MCF 10A (cell line): ENCODE measurements at regions not wholly inside any gene's neighbourhood (a gene's known extent, or its start where the extent isn't known, plus 50 kb on each side); places are given as distances from the start of the nearest gene placed in this dataset.
"Not testable (repeated sequence)": the region's sequence is repeated elsewhere in the genome, so short reads cannot be mapped to it uniquely, and the experiment has no call there.

Experiments used
- BruUV-seq: library from RNA; stranded (reverse); fragments of 400-500 nt; replicated peaks from 2 replicates; lab custom pipeline; 2021; lab: Mats Ljungman, UMichigan
- CTCF ChIA-PET: fragments of 300-600 bp; sonication (Branson Sonifier 250); formaldehyde crosslinking; extraction: SDS; loops from one replicate; lab custom pipeline; 2021; ENCODE audit warnings: antibody characterized with exemption, inconsistent platforms; lab: Yijun Ruan, JAX
- POLR2A ChIA-PET: fragments of 300-600, 350-650 bp; sonication (Branson Sonifier 250); formaldehyde crosslinking; extraction: SDS; loops from one replicate; lab custom pipeline; 2020; ENCODE audit warnings: antibody characterized with exemption, inconsistent platforms; lab: Yijun Ruan, JAX
- DNase-seq: peaks from one replicate; pipeline ENCODE4 v3.0.0-alpha.2; 2018; ENCODE audit not compliant: unreplicated experiment
- H3K27ac Mint-ChIP-seq: one replicate; pipeline ENCODE4 v1.8.0; 2022; ENCODE audit warnings: mild to moderate bottlenecking, low read depth, mixed read lengths; ENCODE audit not compliant: unreplicated experiment
- H3K27me3 Mint-ChIP-seq: one replicate; pipeline ENCODE4 v1.8.0; 2022; ENCODE audit warnings: mixed read lengths; ENCODE audit not compliant: insufficient read depth, unreplicated experiment
- H3K36me3 Mint-ChIP-seq: one replicate; pipeline ENCODE4 v1.8.0; 2022; ENCODE audit warnings: mild to moderate bottlenecking, moderate library complexity, mixed read lengths; ENCODE audit not compliant: insufficient read depth, unreplicated experiment
- H3K4me1 Mint-ChIP-seq: one replicate; pipeline ENCODE4 v1.8.0; 2022; ENCODE audit warnings: mixed read lengths; ENCODE audit not compliant: insufficient read depth, unreplicated experiment
- H3K4me3 Mint-ChIP-seq: one replicate; pipeline ENCODE4 v1.8.0; 2022; ENCODE audit warnings: mild to moderate bottlenecking, moderate library complexity, mixed read lengths; ENCODE audit not compliant: unreplicated experiment
- H3K9me3 Mint-ChIP-seq: one replicate; pipeline ENCODE4 v1.8.0; 2022; ENCODE audit warnings: mixed read lengths; ENCODE audit not compliant: unreplicated experiment
- intact Hi-C: fragments of 100-400 bp; cut with micrococcal nuclease; formaldehyde crosslinking; loops from 2 replicates; pipeline ENCODE4 v1.14.1; 2022

GRCh38 chr1:149243572-149243971 is 140.2 kb upstream of the NBPF9 start:
- H3K9me3 Mint-ChIP-seq, CTCF ChIA-PET, H3K27me3 Mint-ChIP-seq, H3K36me3 Mint-ChIP-seq, BruUV-seq, DNase-seq, H3K4me3 Mint-ChIP-seq, H3K27ac Mint-ChIP-seq, POLR2A ChIA-PET, intact Hi-C loops, H3K4me1 Mint-ChIP-seq: not testable (repeated sequence)

GRCh38 chr1:149244621-149245020 is 141.3 kb upstream of the NBPF9 start:
- DNase-seq, H3K27ac Mint-ChIP-seq, BruUV-seq, H3K9me3 Mint-ChIP-seq, POLR2A ChIA-PET, intact Hi-C loops, H3K27me3 Mint-ChIP-seq, H3K4me1 Mint-ChIP-seq, CTCF ChIA-PET, H3K36me3 Mint-ChIP-seq, H3K4me3 Mint-ChIP-seq: not testable (repeated sequence)

- H3K4me3 Mint-ChIP-seq, H3K27me3 Mint-ChIP-seq, DNase-seq, H3K27ac Mint-ChIP-seq, H3K4me1 Mint-ChIP-seq, H3K9me3 Mint-ChIP-seq, H3K36me3 Mint-ChIP-seq, POLR2A ChIA-PET, BruUV-seq, intact Hi-C loops, CTCF ChIA-PET: not testable (repeated sequence)
Observed at GRCh38 chr1:149246212-149246611, 142.9 kb upstream of the NBPF9 start.

GRCh38 chr1:149248610-149249009 is 145.3 kb upstream of the NBPF9 start:
- BruUV-seq, DNase-seq, H3K27ac Mint-ChIP-seq, H3K4me1 Mint-ChIP-seq, H3K27me3 Mint-ChIP-seq, intact Hi-C loops, H3K4me3 Mint-ChIP-seq, H3K9me3 Mint-ChIP-seq, POLR2A ChIA-PET, CTCF ChIA-PET, H3K36me3 Mint-ChIP-seq: not testable (repeated sequence)

DNA sequence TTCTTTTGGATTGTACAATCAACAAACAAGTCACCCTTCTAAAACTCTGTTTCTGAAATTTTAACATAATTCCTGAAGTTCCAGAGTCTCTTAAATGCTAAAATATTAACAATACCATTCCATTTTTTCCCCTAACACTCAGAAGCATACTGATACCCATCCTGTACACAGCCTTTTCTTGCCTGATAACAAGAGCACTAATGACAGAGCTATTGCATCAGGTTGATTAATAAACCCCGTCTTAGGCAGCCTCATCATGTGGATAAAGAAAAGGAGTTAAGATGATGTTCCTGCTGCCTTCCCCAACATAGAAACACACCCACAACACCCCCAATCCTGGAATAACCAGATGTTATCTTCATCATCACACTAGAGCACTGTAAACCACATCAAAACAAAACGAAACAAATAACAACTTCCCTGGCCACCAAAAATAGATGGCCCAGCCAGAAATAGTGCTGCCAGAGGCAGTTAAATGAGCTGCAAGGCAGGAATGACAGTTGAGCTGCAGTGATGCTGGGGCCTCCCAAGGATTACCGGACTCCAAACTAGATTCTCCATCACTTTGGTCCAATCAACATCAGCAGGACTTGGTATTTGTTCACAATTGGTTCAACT is 146.6 kb upstream of the NBPF9 start:
- H3K9me3 Mint-ChIP-seq, CTCF ChIA-PET, intact Hi-C loops, H3K27ac Mint-ChIP-seq, H3K4me1 Mint-ChIP-seq, POLR2A ChIA-PET, H3K27me3 Mint-ChIP-seq, DNase-seq, H3K36me3 Mint-ChIP-seq, H3K4me3 Mint-ChIP-seq, BruUV-seq: not testable (repeated sequence)

DNA sequence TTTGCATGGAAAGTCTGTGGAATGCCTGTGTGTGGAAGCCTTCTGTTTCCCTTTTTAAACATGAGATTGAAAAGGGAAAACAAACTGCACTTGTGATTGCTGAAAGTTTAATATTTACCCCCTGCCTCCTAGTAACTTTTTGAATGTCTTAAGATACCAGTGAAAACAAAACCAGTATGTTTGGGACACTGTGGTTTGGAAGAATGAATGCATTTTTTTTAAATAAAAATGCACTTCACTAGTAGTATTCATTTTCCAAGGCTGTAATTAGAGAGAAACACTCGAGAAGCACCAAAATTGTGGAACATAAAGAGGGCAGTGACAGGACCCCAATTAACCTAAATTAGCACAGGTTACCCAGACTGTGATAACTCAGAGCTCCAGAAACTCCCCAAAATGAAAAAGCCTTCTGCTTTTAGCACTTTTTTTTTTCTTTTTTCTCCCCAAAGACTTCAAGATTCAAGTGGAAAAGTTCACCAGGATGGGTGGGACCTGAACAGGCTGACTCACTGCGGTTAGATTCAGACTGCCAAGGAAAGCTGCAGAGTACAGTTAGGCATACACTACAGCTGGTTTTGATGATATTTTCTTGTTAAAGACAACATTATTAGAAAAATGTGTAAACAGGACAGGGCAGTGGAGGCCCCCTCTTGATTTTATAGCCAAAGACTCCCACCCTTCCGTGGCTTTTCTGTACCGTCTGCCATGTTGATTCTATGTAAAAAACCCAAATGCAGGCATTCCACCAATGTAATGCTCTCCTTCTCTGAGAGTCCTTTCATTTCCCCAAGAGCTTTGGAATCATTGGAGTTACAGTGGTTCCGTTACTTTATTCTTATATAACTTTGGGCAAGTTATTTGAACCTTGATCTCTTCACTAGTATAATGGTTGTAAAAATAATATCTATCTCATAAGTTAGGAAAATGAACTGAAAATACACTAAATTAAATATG is 151.8 kb upstream of the NBPF9 start:
- H3K4me1 Mint-ChIP-seq, DNase-seq, H3K36me3 Mint-ChIP-seq, CTCF ChIA-PET, H3K4me3 Mint-ChIP-seq, H3K9me3 Mint-ChIP-seq, H3K27ac Mint-ChIP-seq, BruUV-seq, intact Hi-C loops, POLR2A ChIA-PET, H3K27me3 Mint-ChIP-seq: not testable (repeated sequence)

GRCh38 chr1:149260284-149260683 is 156.9 kb upstream of the NBPF9 start:
- H3K27ac Mint-ChIP-seq, POLR2A ChIA-PET, CTCF ChIA-PET, H3K4me3 Mint-ChIP-seq, H3K9me3 Mint-ChIP-seq, intact Hi-C loops, BruUV-seq, H3K36me3 Mint-ChIP-seq, H3K27me3 Mint-ChIP-seq, DNase-seq, H3K4me1 Mint-ChIP-seq: not testable (repeated sequence)

DNA sequence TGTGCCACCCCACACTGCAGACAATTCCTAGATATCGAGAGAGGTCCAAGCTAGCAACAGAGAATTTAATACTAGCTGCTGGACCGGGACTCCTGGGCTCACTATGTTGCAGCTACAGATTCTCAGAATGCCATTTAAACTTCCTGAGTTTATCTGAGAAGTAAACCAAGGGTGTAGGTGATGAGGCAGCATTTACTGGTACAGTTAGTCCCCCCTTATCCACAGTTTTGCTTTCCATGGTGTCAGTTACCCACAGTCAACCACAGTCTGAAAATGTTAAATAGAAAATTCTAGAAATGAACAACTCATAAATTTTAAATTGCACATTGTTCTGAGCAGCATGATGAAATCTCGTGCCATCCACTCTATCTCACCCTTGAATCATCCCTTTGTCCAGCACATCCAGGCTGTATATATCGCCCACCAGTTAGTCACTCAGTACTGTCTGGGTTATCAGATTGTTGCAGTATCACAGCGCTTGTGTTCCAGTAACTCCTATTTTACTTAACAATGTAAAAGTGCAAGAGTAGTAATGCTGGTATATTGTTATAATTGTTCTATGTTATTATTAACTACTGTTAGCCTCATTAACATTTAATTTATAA is 157.5 kb upstream of the NBPF9 start:
- DNase-seq, H3K36me3 Mint-ChIP-seq, CTCF ChIA-PET, intact Hi-C loops, POLR2A ChIA-PET, H3K27me3 Mint-ChIP-seq, H3K4me3 Mint-ChIP-seq, BruUV-seq, H3K27ac Mint-ChIP-seq, H3K9me3 Mint-ChIP-seq, H3K4me1 Mint-ChIP-seq: not testable (repeated sequence)

DNA sequence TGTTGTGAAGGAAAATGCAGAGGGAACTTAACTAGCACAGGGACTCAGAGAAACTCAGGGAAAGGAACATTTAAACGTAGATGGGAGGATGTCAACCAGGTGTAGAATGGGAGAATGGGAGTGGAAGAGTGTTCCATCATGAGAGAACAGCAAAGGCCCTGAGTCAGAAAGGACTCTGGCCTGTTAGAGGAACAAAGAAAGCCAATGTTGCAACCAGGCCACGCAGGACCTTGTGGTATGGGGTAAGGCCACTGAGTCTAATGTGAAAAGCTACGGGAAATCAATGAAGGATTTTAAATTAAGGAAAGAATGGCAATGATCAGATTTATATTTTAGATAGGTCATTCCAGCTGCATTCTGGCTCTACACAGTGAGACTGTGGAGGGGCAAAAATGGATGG is 163.9 kb upstream of the NBPF9 start:
- H3K27me3 Mint-ChIP-seq, H3K4me3 Mint-ChIP-seq, POLR2A ChIA-PET, H3K4me1 Mint-ChIP-seq, intact Hi-C loops, CTCF ChIA-PET, H3K27ac Mint-ChIP-seq, H3K9me3 Mint-ChIP-seq, DNase-seq, BruUV-seq, H3K36me3 Mint-ChIP-seq: not testable (repeated sequence)
